ENCODE measurements at regions not wholly inside any gene's neighbourhood (a gene's known extent, or its start where the extent isn't known, plus 50 kb on each side); places are given as distances from the start of the nearest gene placed in this dataset.

DNA sequence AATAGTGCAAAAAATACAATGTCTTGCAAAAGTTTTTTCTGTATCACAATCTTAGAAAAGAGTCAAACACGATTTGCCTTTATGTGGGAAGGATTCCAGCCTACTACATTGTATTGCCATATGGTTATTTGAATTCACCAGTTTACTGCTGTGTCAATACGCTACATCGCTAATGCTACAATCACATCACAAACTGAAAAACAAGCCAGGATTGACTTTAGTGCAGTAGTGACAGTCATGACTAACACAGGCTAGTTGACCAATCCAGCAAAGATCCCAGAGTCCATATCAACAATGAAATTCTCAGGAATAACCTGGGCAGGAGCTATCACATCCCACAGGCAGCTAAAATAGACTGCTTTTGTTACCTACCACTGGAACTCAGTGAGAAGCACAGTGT, 67.0 kb downstream of the IL12A start:
- H3K27ac ChIP-seq (ENCODE audit: low read length) = no peak overlapping the region
- H3K9me2 ChIP-seq (replicated peaks; ENCODE audit: low read length) = 0 out of 2 replicates have a peak, but pooled peaks cover 3% of the 10 kb centered on the region
- POLR2A ChIA-PET (ENCODE audit: unreplicated experiment) = no interaction called here
- ATAC-seq (no peak), DNase-seq (no peak)
- H3K9me3 ChIP-seq (ENCODE audit: low read length) = no peaks in the 10 kb centered on the region
- no peaks in the 10 kb centered on the region for H3K36me3 ChIP-seq (ENCODE audit: low read depth, low read length)
- CTCF ChIA-PET = no interaction called here
- H3K27me3 ChIP-seq (ENCODE audit: low read length) = no peaks in the 10 kb centered on the region
- H2AFZ ChIP-seq (ENCODE audit: low read length) = no peak overlapping the region
- TF ChIP-seq EZH2 (IDR thresholded peaks at IDR 0.05; ENCODE audit: low read length, unreplicated experiment) (no peak), EZH2phosphoT487 (IDR thresholded peaks at IDR 0.05; ENCODE audit: borderline replicate concordance, low read length) (no peak), CTCF (conservative IDR thresholded peaks at IDR 0.05; ENCODE audit: low read depth, low read length) (no peak)
- H3K4me1 ChIP-seq (ENCODE audit: insufficient read depth, low read length) = no peaks in the 10 kb centered on the region
- no peak overlapping the region for H3K4me3 ChIP-seq (ENCODE audit: low read length)
- intact Hi-C loops (cut with micrococcal nuclease) = no loop called here
- H3F3A ChIP-seq (ENCODE audit: low read length, unreplicated experiment) = no peaks in the 10 kb centered on the region
- no peak overlapping the region for H3K9ac ChIP-seq (ENCODE audit: low read length)
- H3K4me2 ChIP-seq (ENCODE audit: low read length) = no peak overlapping the region
- BruUV-seq (replicated peaks) = no TSS peak
- no peaks in the 10 kb centered on the region for H3K79me2 ChIP-seq (ENCODE audit: low read length)
- no peaks in the 10 kb centered on the region for H4K20me1 ChIP-seq (ENCODE audit: low read length)

- Histone ChIP-seq H3K9ac (ENCODE audit: low read length) (no peak overlapping the region), H3K4me2 (ENCODE audit: low read length) (no peak overlapping the region), H3F3A (ENCODE audit: low read length, unreplicated experiment) (no peaks in the 10 kb centered on the region), H3K9me3 (ENCODE audit: low read length) (no peaks in the 10 kb centered on the region), H4K20me1 (ENCODE audit: low read length) (no peaks in the 10 kb centered on the region), H3K27me3 (ENCODE audit: low read length) (no peaks in the 10 kb centered on the region), H3K4me1 (ENCODE audit: insufficient read depth, low read length) (no peaks in the 10 kb centered on the region), H3K4me3 (ENCODE audit: low read length) (no peak overlapping the region), H3K79me2 (ENCODE audit: low read length) (no peaks in the 10 kb centered on the region), H3K36me3 (ENCODE audit: low read depth, low read length) (no peaks in the 10 kb centered on the region), H3K9me2 (replicated peaks; ENCODE audit: low read length) (0 out of 2 replicates have a peak, but pooled peaks cover 3% of the 10 kb centered on the region), H3K27ac (ENCODE audit: low read length) (no peak overlapping the region), H2AFZ (ENCODE audit: low read length) (no peak overlapping the region)
- no peak for ATAC-seq
- TF ChIP-seq CTCF (conservative IDR thresholded peaks at IDR 0.05; ENCODE audit: low read depth, low read length) (no peak), EZH2 (IDR thresholded peaks at IDR 0.05; ENCODE audit: low read length, unreplicated experiment) (no peak), EZH2phosphoT487 (IDR thresholded peaks at IDR 0.05; ENCODE audit: borderline replicate concordance, low read length) (no peak)
- no TSS peak for BruUV-seq (replicated peaks)
- ChIA-PET CTCF (no interaction called here), POLR2A (ENCODE audit: unreplicated experiment) (no interaction called here)
- no peak for DNase-seq
- intact Hi-C loops (cut with micrococcal nuclease) = no loop called here
Measured at GRCh38 chr3:160057331-160057730, 68.7 kb downstream of the IL12A start.

- ChIA-PET POLR2A (ENCODE audit: unreplicated experiment) (no interaction called here), CTCF (interaction anchor here (0.6 kb wide), 1 partner anchor 28 kb away, joined by 3 read pairs; no protein-coding TSS in a partner anchor)
- 0 out of 2 replicates have a peak, but pooled peaks cover 3% of the 10 kb centered on the region for H3K9me2 ChIP-seq (replicated peaks; ENCODE audit: low read length)
- H3F3A ChIP-seq (ENCODE audit: low read length, unreplicated experiment) = no peaks in the 10 kb centered on the region
- H3K4me3 ChIP-seq (ENCODE audit: low read length) = no peak overlapping the region
- ATAC-seq (no peak), DNase-seq (no peak)
- intact Hi-C loops (cut with micrococcal nuclease) = no loop called here
- H2AFZ ChIP-seq (ENCODE audit: low read length) = no peak overlapping the region
- TF ChIP-seq EZH2phosphoT487 (IDR thresholded peaks at IDR 0.05; ENCODE audit: borderline replicate concordance, low read length) = no peak
- no peak for TF ChIP-seq EZH2 (IDR thresholded peaks at IDR 0.05; ENCODE audit: low read length, unreplicated experiment)
- no peak for TF ChIP-seq CTCF (conservative IDR thresholded peaks at IDR 0.05; ENCODE audit: low read depth, low read length)
- H4K20me1 ChIP-seq (ENCODE audit: low read length) = no peaks in the 10 kb centered on the region
- no peaks in the 10 kb centered on the region for H3K9me3 ChIP-seq (ENCODE audit: low read length)
- no TSS peak for BruUV-seq (replicated peaks)
- no peaks in the 10 kb centered on the region for H3K27me3 ChIP-seq (ENCODE audit: low read length)
- H3K79me2 ChIP-seq (ENCODE audit: low read length) = no peaks in the 10 kb centered on the region
- no peak overlapping the region for H3K4me2 ChIP-seq (ENCODE audit: low read length)
- H3K27ac ChIP-seq (ENCODE audit: low read length) = no peak overlapping the region
- no peaks in the 10 kb centered on the region for H3K4me1 ChIP-seq (ENCODE audit: insufficient read depth, low read length)
- H3K9ac ChIP-seq (ENCODE audit: low read length) = no peak overlapping the region
- H3K36me3 ChIP-seq (ENCODE audit: low read depth, low read length) = no peaks in the 10 kb centered on the region
Measured at GRCh38 chr3:160060409-160061027, 71.9 kb downstream of the IL12A start.
